CD4-positive, alpha-beta T cell treated with Interleukin-12 subunit alpha and Interleukin-12 subunit beta, for 1 hour (primary cell): ENCODE measurements at regions not wholly inside any gene's neighbourhood (a gene's known extent, or its start where the extent isn't known, plus 50 kb on each side); places are given as distances from the start of the nearest gene placed in this dataset.

ENCODE experiments used
- DNase-seq: peaks from one replicate; pipeline ENCODE4 v3.0.0-alpha.2; 2020

- DNase-seq, result no peak
These were observed 462.4 kb upstream of the SORCS1 start for GRCh38 chr10:107626862-107627261.

- DNase-seq, result no peak
These were observed 458.8 kb upstream of the SORCS1 start for GRCh38 chr10:107623292-107623691.

GRCh38 chr10:107619139-107619538, 454.6 kb upstream of the SORCS1 start:
- DNase-seq, result no peak

GRCh38 chr10:107618504-107618994, 454.0 kb upstream of the SORCS1 start:
- no peak for DNase-seq

GRCh38 chr10:107616463-107617410, 452.2 kb upstream of the SORCS1 start:
- no peak for DNase-seq

GRCh38 chr10:107616031-107616430, 451.5 kb upstream of the SORCS1 start:
- DNase-seq, result no peak

- no peak for DNase-seq
These were observed 450.6 kb upstream of the SORCS1 start for GRCh38 chr10:107614939-107615685.

- no peak for DNase-seq
These were observed 446.6 kb upstream of the SORCS1 start for GRCh38 chr10:107611115-107611514.

- no peak for DNase-seq
These were observed 424.6 kb upstream of the SORCS1 start for GRCh38 chr10:107589081-107589480.

GRCh38 chr10:107585630-107586029, 421.1 kb upstream of the SORCS1 start:
- DNase-seq, result no peak

- no peak for DNase-seq
These were observed 419.5 kb upstream of the SORCS1 start for GRCh38 chr10:107583974-107584373.

- DNase-seq, result no peak
These were observed 415.5 kb upstream of the SORCS1 start for GRCh38 chr10:107579970-107580369.

- DNase-seq, result no peak
These were observed 412.7 kb upstream of the SORCS1 start for GRCh38 chr10:107577221-107577620.

GRCh38 chr10:107576746-107577145, 412.2 kb upstream of the SORCS1 start:
- DNase-seq, result no peak

GRCh38 chr10:107565014-107565413, 400.5 kb upstream of the SORCS1 start:
- DNase-seq, result no peak

GRCh38 chr10:107561136-107561650, 396.7 kb upstream of the SORCS1 start:
- DNase-seq, result no peak

GRCh38 chr10:107557916-107558315, 393.4 kb upstream of the SORCS1 start:
- no peak for DNase-seq

- no peak for DNase-seq
These were observed 389.8 kb upstream of the SORCS1 start for GRCh38 chr10:107554333-107554732.

GRCh38 chr10:107553470-107553869, 389.0 kb upstream of the SORCS1 start:
- no peak for DNase-seq

- DNase-seq, result no peak
These were observed 388.5 kb upstream of the SORCS1 start for GRCh38 chr10:107552963-107553362.

- no peak for DNase-seq
These were observed 383.8 kb upstream of the SORCS1 start for GRCh38 chr10:107548301-107548700.

- DNase-seq, result no peak
These were observed 382.5 kb upstream of the SORCS1 start for GRCh38 chr10:107546986-107547385.

GRCh38 chr10:107546284-107546683, 381.8 kb upstream of the SORCS1 start:
- no peak for DNase-seq

GRCh38 chr10:107545717-107546116, 381.2 kb upstream of the SORCS1 start:
- no peak for DNase-seq
